ENCODE measurements at regions not wholly inside any gene's neighbourhood (a gene's known extent, or its start where the extent isn't known, plus 50 kb on each side); places are given as distances from the start of the nearest gene placed in this dataset.

DNA sequence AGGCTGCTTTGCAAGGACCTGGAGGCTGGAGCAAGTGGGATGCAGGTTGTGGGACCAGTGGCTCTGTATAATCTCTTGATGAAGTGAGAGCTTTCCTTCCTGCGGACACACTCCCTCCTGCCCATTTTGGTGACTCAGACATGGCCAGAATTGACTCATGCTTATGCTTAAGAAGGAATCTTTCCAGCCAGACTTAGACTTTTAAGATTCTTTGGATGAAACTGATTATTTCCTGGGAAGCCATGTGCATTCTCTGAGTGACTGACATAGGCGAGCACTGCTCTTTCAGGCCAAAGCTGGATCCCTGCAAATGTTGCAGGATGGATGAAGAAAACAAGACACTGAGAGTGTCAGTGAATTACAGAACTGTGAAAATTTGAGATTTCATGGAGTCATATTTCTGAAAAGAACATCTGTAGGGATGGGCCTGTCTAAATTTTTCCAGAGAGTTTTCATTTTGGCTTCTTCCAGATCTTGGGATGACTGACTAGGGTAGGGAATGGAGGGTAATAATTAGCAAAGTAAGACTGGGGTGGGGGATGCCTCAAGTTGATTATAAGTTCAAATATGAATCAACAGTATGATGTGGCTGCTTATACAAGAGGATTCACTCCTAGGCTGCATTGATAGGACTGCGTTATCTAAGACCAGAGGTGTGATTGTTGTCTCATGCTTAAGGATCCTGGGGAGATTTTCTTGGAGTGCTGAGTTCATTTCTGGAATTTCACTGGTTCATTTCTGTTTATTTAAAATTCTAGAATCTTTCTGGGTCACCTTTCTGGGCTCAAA is 195.8 kb downstream of the HIPK3 start:
- no peak overlapping the region for H3K27ac Mint-ChIP-seq (ENCODE audit: low read depth, unreplicated experiment)
- CTCF ChIA-PET, result interaction anchor here (1.8 kb wide), 1 partner anchor 236 kb away, joined by 4 read pairs; no protein-coding TSS in a partner anchor
- no peaks in the 10 kb centered on the region for H3K36me3 Mint-ChIP-seq (ENCODE audit: insufficient read depth, unreplicated experiment)
- peaks cover 9% of the 10 kb centered on the region for H3K4me1 Mint-ChIP-seq (ENCODE audit: insufficient read depth, unreplicated experiment)
- no peak overlapping the region for H3K4me3 Mint-ChIP-seq (ENCODE audit: unreplicated experiment)
- peak; percentile 60 for DNase-seq (ENCODE audit: unreplicated experiment)
- intact Hi-C loops (cut with micrococcal nuclease), result no loop called here
- POLR2A ChIA-PET, result no interaction called here
- no TSS peak for BruUV-seq (replicated peaks)
- H3K27me3 Mint-ChIP-seq (ENCODE audit: insufficient read depth, unreplicated experiment), result peaks cover 2% of the 10 kb centered on the region
- no peaks in the 10 kb centered on the region for H3K9me3 Mint-ChIP-seq (ENCODE audit: unreplicated experiment)
- TF ChIP-seq, protein P1, sequence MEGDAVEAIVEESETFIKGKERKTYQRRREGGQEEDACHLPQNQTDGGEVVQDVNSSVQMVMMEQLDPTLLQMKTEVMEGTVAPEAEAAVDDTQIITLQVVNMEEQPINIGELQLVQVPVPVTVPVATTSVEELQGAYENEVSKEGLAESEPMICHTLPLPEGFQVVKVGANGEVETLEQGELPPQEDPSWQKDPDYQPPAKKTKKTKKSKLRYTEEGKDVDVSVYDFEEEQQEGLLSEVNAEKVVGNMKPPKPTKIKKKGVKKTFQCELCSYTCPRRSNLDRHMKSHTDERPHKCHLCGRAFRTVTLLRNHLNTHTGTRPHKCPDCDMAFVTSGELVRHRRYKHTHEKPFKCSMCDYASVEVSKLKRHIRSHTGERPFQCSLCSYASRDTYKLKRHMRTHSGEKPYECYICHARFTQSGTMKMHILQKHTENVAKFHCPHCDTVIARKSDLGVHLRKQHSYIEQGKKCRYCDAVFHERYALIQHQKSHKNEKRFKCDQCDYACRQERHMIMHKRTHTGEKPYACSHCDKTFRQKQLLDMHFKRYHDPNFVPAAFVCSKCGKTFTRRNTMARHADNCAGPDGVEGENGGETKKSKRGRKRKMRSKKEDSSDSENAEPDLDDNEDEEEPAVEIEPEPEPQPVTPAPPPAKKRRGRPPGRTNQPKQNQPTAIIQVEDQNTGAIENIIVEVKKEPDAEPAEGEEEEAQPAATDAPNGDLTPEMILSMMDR (IDR thresholded peaks at IDR 0.05; ENCODE audit: unreplicated experiment), result no peak

GRCh38 chr11:33451364-33451763 is 194.2 kb downstream of the HIPK3 start:
- Mint-ChIP-seq H3K27ac (ENCODE audit: low read depth, unreplicated experiment) (no peak overlapping the region), H3K4me1 (ENCODE audit: insufficient read depth, unreplicated experiment) (peaks cover 9% of the 10 kb centered on the region), H3K4me3 (ENCODE audit: unreplicated experiment) (no peak overlapping the region), H3K36me3 (ENCODE audit: insufficient read depth, unreplicated experiment) (no peaks in the 10 kb centered on the region), H3K27me3 (ENCODE audit: insufficient read depth, unreplicated experiment) (peaks cover 11% of the 10 kb centered on the region), H3K9me3 (ENCODE audit: unreplicated experiment) (no peaks in the 10 kb centered on the region)
- intact Hi-C loops (cut with micrococcal nuclease), result no loop called here
- DNase-seq (ENCODE audit: unreplicated experiment), result no peak
- TF ChIP-seq, protein P1 (IDR thresholded peaks at IDR 0.05; ENCODE audit: unreplicated experiment), result no peak
- ChIA-PET POLR2A (interaction anchor here (0.6 kb wide), 1 partner anchor 8 kb away, joined by 3 read pairs; no protein-coding TSS in a partner anchor), CTCF (no interaction called here)
- no TSS peak for BruUV-seq (replicated peaks)

DNA sequence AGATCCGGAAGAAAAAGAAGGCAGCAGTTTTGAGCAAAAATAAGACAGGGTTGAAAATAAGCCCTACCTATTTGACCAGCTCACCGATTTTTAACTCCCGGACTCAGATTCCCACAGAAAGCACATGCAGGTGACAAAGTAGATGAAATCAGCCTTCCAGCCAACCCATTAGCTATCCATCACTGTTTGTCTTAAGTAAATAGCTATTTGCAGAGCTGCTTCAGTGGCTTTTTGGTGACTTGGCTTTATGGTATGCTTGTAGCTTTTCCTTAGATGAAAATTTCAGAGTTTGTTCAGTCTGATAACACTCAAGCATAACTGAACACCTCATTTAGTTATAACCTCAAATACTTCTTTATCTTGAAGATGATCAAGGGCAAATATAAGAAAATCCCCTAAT is 192.6 kb downstream of the HIPK3 start:
- CTCF ChIA-PET, result interaction anchor here (0.5 kb wide), 1 partner anchor 122 kb away, joined by 4 read pairs; no protein-coding TSS in a partner anchor
- POLR2A ChIA-PET, result no interaction called here
- peaks cover 11% of the 10 kb centered on the region for H3K27me3 Mint-ChIP-seq (ENCODE audit: insufficient read depth, unreplicated experiment)
- intact Hi-C loops (cut with micrococcal nuclease), result no loop called here
- no peak overlapping the region for H3K4me3 Mint-ChIP-seq (ENCODE audit: unreplicated experiment)
- BruUV-seq (replicated peaks), result no TSS peak
- no peaks in the 10 kb centered on the region for H3K9me3 Mint-ChIP-seq (ENCODE audit: unreplicated experiment)
- H3K27ac Mint-ChIP-seq (ENCODE audit: low read depth, unreplicated experiment), result no peak overlapping the region
- H3K4me1 Mint-ChIP-seq (ENCODE audit: insufficient read depth, unreplicated experiment), result peaks cover 9% of the 10 kb centered on the region
- no peaks in the 10 kb centered on the region for H3K36me3 Mint-ChIP-seq (ENCODE audit: insufficient read depth, unreplicated experiment)
- DNase-seq (ENCODE audit: unreplicated experiment), result no peak
- TF ChIP-seq, protein P1 (IDR thresholded peaks at IDR 0.05; ENCODE audit: unreplicated experiment), result no peak

DNA sequence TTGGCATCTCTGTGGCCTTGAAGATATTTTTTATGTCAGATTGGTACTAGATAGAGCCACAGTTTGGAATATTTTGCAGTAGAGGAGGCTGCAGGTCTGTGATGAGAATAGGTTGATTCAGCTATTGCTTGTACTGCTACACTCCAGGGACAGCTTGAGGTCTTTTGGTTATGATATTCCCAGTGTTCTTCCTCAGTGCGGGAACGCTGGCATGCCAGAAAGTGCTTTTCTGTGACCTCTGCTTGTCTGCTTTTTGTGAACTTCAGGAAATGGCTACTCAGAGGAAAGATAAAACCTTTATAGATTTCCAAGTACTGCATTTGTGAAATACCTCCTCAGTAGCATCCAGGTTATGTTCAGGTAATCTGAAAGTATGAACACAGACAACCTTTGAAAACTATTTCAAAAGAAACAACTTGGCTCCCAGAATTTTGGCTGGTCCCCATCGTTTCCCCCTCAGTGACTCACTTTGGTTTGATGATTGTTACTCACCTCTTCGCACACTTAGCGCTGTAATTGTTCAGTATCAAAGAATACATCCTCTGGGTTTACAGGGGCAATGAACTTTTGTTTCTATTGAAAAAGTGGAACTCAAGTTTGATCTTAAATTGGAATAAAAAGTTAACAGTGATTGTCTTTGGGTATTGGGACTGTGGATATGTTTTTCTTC is 191.4 kb downstream of the HIPK3 start:
- ChIA-PET POLR2A (interaction anchor here (0.7 to 1.0 kb wide), 2 partner anchors 10 to 52 kb away, joined by 3 read pairs; no protein-coding TSS in a partner anchor), CTCF (no interaction called here)
- Mint-ChIP-seq H3K4me3 (ENCODE audit: unreplicated experiment) (no peak overlapping the region), H3K27ac (ENCODE audit: low read depth, unreplicated experiment) (no peak overlapping the region), H3K4me1 (ENCODE audit: insufficient read depth, unreplicated experiment) (peaks cover 9% of the 10 kb centered on the region), H3K27me3 (ENCODE audit: insufficient read depth, unreplicated experiment) (peaks cover 11% of the 10 kb centered on the region), H3K9me3 (ENCODE audit: unreplicated experiment) (no peaks in the 10 kb centered on the region), H3K36me3 (ENCODE audit: insufficient read depth, unreplicated experiment) (no peaks in the 10 kb centered on the region)
- intact Hi-C loops (cut with micrococcal nuclease), result no loop called here
- TF ChIP-seq, protein P1 (IDR thresholded peaks at IDR 0.05; ENCODE audit: unreplicated experiment), result no peak
- DNase-seq (ENCODE audit: unreplicated experiment), result peak; percentile 16
- no TSS peak for BruUV-seq (replicated peaks)
